ES-I3 (cell line): ENCODE measurements at regions not wholly inside any gene's neighbourhood (a gene's known extent, or its start where the extent isn't known, plus 50 kb on each side); places are given as distances from the start of the nearest gene placed in this dataset.

Source experiments
- H3K36me3 ChIP-seq: 2 replicates; pipeline ENCODE4 v1.6.1; 2013; ENCODE audit warnings: mild to moderate bottlenecking, low read length, control low read depth, moderate library complexity; ENCODE audit not compliant: insufficient read depth
- H3K4me1 ChIP-seq: 2 replicates; pipeline ENCODE4 v1.6.1; 2013; ENCODE audit warnings: mild to moderate bottlenecking, control low read depth, low read length; ENCODE audit not compliant: insufficient read depth
- H3K9ac ChIP-seq: 2 replicates; pipeline ENCODE4 v1.6.1; 2013; ENCODE audit warnings: low read depth, mild to moderate bottlenecking, low read length, moderate library complexity
- H3K9me3 ChIP-seq: 2 replicates; pipeline ENCODE4 v1.6.1; 2013; ENCODE audit warnings: mild to moderate bottlenecking, low read length, moderate library complexity; ENCODE audit not compliant: control insufficient read depth, insufficient read depth

GRCh38 chr5:113864437-113864836, 350.9 kb downstream of the YTHDC2 start:
- H3K9me3 ChIP-seq = no peaks in the 10 kb centered on the region
- H3K36me3 ChIP-seq = no peaks in the 10 kb centered on the region
- no peaks in the 10 kb centered on the region for H3K4me1 ChIP-seq
- H3K9ac ChIP-seq = no peak overlapping the region

GRCh38 chr5:113866763-113867162, 353.3 kb downstream of the YTHDC2 start:
- Histone ChIP-seq H3K36me3 (no peaks in the 10 kb centered on the region), H3K9me3 (no peaks in the 10 kb centered on the region), H3K9ac (no peak overlapping the region), H3K4me1 (no peaks in the 10 kb centered on the region)

GRCh38 chr5:113869611-113870010, 356.1 kb downstream of the YTHDC2 start:
- Histone ChIP-seq H3K9me3 (no peaks in the 10 kb centered on the region), H3K36me3 (no peaks in the 10 kb centered on the region), H3K4me1 (no peaks in the 10 kb centered on the region), H3K9ac (no peak overlapping the region)

GRCh38 chr5:113871972-113872371, 358.5 kb downstream of the YTHDC2 start:
- no peaks in the 10 kb centered on the region for H3K4me1 ChIP-seq
- no peaks in the 10 kb centered on the region for H3K9me3 ChIP-seq
- H3K9ac ChIP-seq = no peak overlapping the region
- no peaks in the 10 kb centered on the region for H3K36me3 ChIP-seq

- no peak overlapping the region for H3K9ac ChIP-seq
- no peaks in the 10 kb centered on the region for H3K4me1 ChIP-seq
- no peaks in the 10 kb centered on the region for H3K36me3 ChIP-seq
- H3K9me3 ChIP-seq = no peaks in the 10 kb centered on the region; the same call in 1 of the 2 replicates
Measured at GRCh38 chr5:113875096-113875495, 361.6 kb downstream of the YTHDC2 start.

GRCh38 chr5:113891491-113891890, 378.0 kb downstream of the YTHDC2 start:
- H3K36me3 ChIP-seq = no peaks in the 10 kb centered on the region
- H3K9ac ChIP-seq = no peak overlapping the region
- no peaks in the 10 kb centered on the region for H3K9me3 ChIP-seq
- H3K4me1 ChIP-seq = no peaks in the 10 kb centered on the region

- no peak overlapping the region for H3K9ac ChIP-seq
- no peaks in the 10 kb centered on the region for H3K4me1 ChIP-seq
- H3K36me3 ChIP-seq = no peaks in the 10 kb centered on the region
- H3K9me3 ChIP-seq = no peaks in the 10 kb centered on the region
Measured at GRCh38 chr5:113896789-113897188, 383.3 kb downstream of the YTHDC2 start.

GRCh38 chr5:113897748-113898147, 384.3 kb downstream of the YTHDC2 start:
- Histone ChIP-seq H3K9ac (no peak overlapping the region), H3K4me1 (no peaks in the 10 kb centered on the region), H3K36me3 (no peaks in the 10 kb centered on the region), H3K9me3 (no peaks in the 10 kb centered on the region)

- no peak overlapping the region for H3K9ac ChIP-seq
- no peaks in the 10 kb centered on the region for H3K9me3 ChIP-seq
- H3K36me3 ChIP-seq = no peaks in the 10 kb centered on the region
- H3K4me1 ChIP-seq = no peaks in the 10 kb centered on the region
Measured at GRCh38 chr5:113900141-113900540, 386.6 kb downstream of the YTHDC2 start.

GRCh38 chr5:113900816-113901215, 387.3 kb downstream of the YTHDC2 start:
- Histone ChIP-seq H3K9ac (no peak overlapping the region), H3K36me3 (no peaks in the 10 kb centered on the region), H3K4me1 (no peaks in the 10 kb centered on the region), H3K9me3 (no peaks in the 10 kb centered on the region)

- H3K36me3 ChIP-seq = no peaks in the 10 kb centered on the region
- H3K9ac ChIP-seq = no peak overlapping the region
- no peaks in the 10 kb centered on the region for H3K4me1 ChIP-seq
Measured at GRCh38 chr5:113901718-113902117, 388.2 kb downstream of the YTHDC2 start.

GRCh38 chr5:113902917-113903660, 389.6 kb downstream of the YTHDC2 start:
- no peaks in the 10 kb centered on the region for H3K4me1 ChIP-seq
- H3K9ac ChIP-seq = no peak overlapping the region

More at GRCh38 chr5:113901718-113902117, 388.2 kb downstream of the YTHDC2 start:
- H3K9me3 ChIP-seq = no peaks in the 10 kb centered on the region

GRCh38 chr5:113909782-113910181, 396.3 kb downstream of the YTHDC2 start:
- no peaks in the 10 kb centered on the region for H3K4me1 ChIP-seq
- H3K36me3 ChIP-seq = no peaks in the 10 kb centered on the region; the same call in 1 of the 2 replicates
- H3K9ac ChIP-seq = no peak overlapping the region
- H3K9me3 ChIP-seq = no peaks in the 10 kb centered on the region

More at GRCh38 chr5:113902917-113903660, 389.6 kb downstream of the YTHDC2 start:
- Histone ChIP-seq H3K9me3 (no peaks in the 10 kb centered on the region), H3K36me3 (no peaks in the 10 kb centered on the region)

GRCh38 chr5:113917997-113918396, 404.5 kb downstream of the YTHDC2 start:
- Histone ChIP-seq H3K4me1 (no peaks in the 10 kb centered on the region), H3K9me3 (no peaks in the 10 kb centered on the region), H3K9ac (no peak overlapping the region), H3K36me3 (no peaks in the 10 kb centered on the region)

- Histone ChIP-seq H3K9ac (no peak overlapping the region), H3K4me1 (no peaks in the 10 kb centered on the region), H3K36me3 (no peaks in the 10 kb centered on the region), H3K9me3 (no peaks in the 10 kb centered on the region)
Measured at GRCh38 chr5:113922343-113922742, 408.8 kb downstream of the YTHDC2 start.
